DOHH2 (cell line): ENCODE measurements at regions not wholly inside any gene's neighbourhood (a gene's known extent, or its start where the extent isn't known, plus 50 kb on each side); places are given as distances from the start of the nearest gene placed in this dataset.

Source experiments
- EZH2phosphoT487 ChIP-seq: fragments of 200-600 bp; sonication (generic); IDR thresholded peaks from 2 replicates; pipeline ENCODE4 v1.6.1; 2017; ENCODE audit warnings: borderline replicate concordance, mild to moderate bottlenecking, antibody characterized with exemption, low read length, moderate library complexity, mixed read lengths
- TF ChIP-seq, protein P1 (sequence below): fragments of 200-600 bp; sonication (generic); IDR thresholded peaks from one replicate; pipeline ENCODE4 v1.5.1; 2014; ENCODE audit warnings: antibody characterized with exemption, mild to moderate bottlenecking, low read depth, low read length; ENCODE audit not compliant: poor library complexity, severe bottlenecking

DNA sequence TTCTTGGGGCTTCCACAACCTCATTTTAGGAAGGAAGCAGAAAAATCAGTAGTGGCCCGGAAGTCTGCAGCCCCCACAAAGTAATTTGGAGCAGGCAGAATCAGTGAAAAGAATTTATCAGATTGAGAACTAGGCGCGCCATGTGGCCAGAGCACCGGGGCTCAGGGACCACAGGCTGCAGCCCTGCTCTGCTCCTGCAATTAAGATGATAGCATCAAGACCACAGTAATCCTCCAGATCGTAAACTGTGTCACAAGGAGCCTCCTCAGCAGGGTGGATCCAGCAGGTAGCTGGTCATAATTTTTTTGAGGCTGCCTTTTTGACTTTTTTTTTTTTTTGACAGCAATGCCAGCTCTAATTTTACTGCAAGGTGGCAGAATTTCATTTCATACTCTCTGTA is 209.0 kb upstream of the ZMIZ1 start:
- TF ChIP-seq, protein P1, sequence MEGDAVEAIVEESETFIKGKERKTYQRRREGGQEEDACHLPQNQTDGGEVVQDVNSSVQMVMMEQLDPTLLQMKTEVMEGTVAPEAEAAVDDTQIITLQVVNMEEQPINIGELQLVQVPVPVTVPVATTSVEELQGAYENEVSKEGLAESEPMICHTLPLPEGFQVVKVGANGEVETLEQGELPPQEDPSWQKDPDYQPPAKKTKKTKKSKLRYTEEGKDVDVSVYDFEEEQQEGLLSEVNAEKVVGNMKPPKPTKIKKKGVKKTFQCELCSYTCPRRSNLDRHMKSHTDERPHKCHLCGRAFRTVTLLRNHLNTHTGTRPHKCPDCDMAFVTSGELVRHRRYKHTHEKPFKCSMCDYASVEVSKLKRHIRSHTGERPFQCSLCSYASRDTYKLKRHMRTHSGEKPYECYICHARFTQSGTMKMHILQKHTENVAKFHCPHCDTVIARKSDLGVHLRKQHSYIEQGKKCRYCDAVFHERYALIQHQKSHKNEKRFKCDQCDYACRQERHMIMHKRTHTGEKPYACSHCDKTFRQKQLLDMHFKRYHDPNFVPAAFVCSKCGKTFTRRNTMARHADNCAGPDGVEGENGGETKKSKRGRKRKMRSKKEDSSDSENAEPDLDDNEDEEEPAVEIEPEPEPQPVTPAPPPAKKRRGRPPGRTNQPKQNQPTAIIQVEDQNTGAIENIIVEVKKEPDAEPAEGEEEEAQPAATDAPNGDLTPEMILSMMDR, result no peak
- no peak for TF ChIP-seq EZH2phosphoT487
